Lung (tissue), 11 donors: ENCODE measurements at regions not wholly inside any gene's neighbourhood (a gene's known extent, or its start where the extent isn't known, plus 50 kb on each side); places are given as distances from the start of the nearest gene placed in this dataset.

Experiments
- ATAC-seq: fragments of 200-7000 bp; cut with Tn5 transposase; one replicate; pipeline ENCODE4 v1.9.1; 2020; ENCODE audit warnings: moderate number of reproducible peaks; ENCODE audit not compliant: insufficient read depth, low FRiP score
- DNase-seq, 3 donors: peaks; one replicate each; pipeline ENCODE4 v3.0.0-alpha.2; 2013 to 2017
- H3K27ac ChIP-seq, 2 donors: one replicate each; pipeline ENCODE4 v1.5.1; 2013; ENCODE audit warnings: mild to moderate bottlenecking in 2 of 2, moderate library complexity in 2 of 2, control low read depth in 1 of 2, inconsistent platforms in 1 of 2, low read depth in 1 of 2, low read length in 1 of 2
- H3K27me3 ChIP-seq, 3 donors: one replicate each; pipeline ENCODE4 v1.5.1; 2013; ENCODE audit warnings: low read length in 2 of 3; ENCODE audit not compliant: control insufficient read depth in 3 of 3, insufficient read depth in 3 of 3
- H3K36me3 ChIP-seq, 4 donors: one replicate each; pipeline ENCODE4 v1.5.1; 2013; ENCODE audit warnings: low read length in 4 of 4, mild to moderate bottlenecking in 1 of 4, moderate library complexity in 1 of 4; ENCODE audit not compliant: control insufficient read depth in 4 of 4, insufficient read depth in 4 of 4
- H3K4me1 ChIP-seq, 5 donors: one replicate each; pipeline ENCODE4 v1.5.1; 2013; ENCODE audit warnings: low read length in 5 of 5, mild to moderate bottlenecking in 2 of 5, moderate library complexity in 1 of 5; ENCODE audit not compliant: control insufficient read depth in 5 of 5, insufficient read depth in 5 of 5
- H3K4me3 ChIP-seq: one replicate; pipeline ENCODE4 v1.5.1; 2013; ENCODE audit warnings: mild to moderate bottlenecking, control low read depth, moderate library complexity
- H3K9ac ChIP-seq, 2 donors: one replicate each; pipeline ENCODE4 v1.5.1; 2013; ENCODE audit warnings: low read length in 2 of 2, control low read depth in 1 of 2; ENCODE audit not compliant: insufficient read depth in 1 of 2
- H3K9me3 ChIP-seq, 4 donors: one replicate each; pipeline ENCODE4 v1.5.1; 2013; ENCODE audit warnings: low read length in 3 of 4, mild to moderate bottlenecking in 1 of 4, moderate library complexity in 1 of 4; ENCODE audit not compliant: control insufficient read depth in 4 of 4, insufficient read depth in 3 of 4
- WGBS, 2 donors: extraction: QIAGEN DNeasy Blood & Tissue Kit; methylation state at CpG; one replicate each; pipeline ENCODE4 v1.1.7; 2013; 5-methylcytosine and 5-hydroxymethylcytosine counted together
- TF ChIP-seq, protein P1 (sequence below): IDR thresholded peaks from 2 replicates; pipeline ENCODE4 v1.5.1; 2012; ENCODE audit warnings: mild to moderate bottlenecking; ENCODE audit errors: control extremely low read depth, extremely low read depth
- donor health status: control.
- donor health status: control.
- donor health status: Bipolar disorder and iron deficiency.
- donor health status: healthy.
- donor health status: DM: yes; HTN: yes; CAD: no.

DNA sequence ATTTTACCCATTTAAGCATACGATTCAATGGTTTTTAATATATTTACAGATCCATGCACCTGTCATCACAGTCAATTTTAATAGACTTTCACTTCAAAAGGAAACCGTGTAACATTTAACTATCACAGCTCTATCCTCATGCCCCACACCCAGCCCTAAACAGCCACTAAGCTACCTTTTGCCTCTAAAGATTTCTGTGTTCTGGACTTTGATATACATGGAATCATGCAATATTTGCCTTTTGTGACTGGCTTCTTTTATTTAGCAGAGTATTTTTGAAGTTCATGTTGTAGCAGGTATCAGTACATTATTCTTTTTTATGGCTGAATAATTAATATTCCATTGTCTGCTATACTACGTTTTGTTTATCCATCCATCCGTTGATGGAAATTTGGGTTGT, 50.3 kb upstream of the STX16 start:
- H3K4me1 ChIP-seq, result peaks cover 0 to 43% (median 20%) of the 10 kb centered on the region in 5 donors
- no peak for DNase-seq
- H3K27ac ChIP-seq, result no peak overlapping the region
- H3K4me3 ChIP-seq, result no peak overlapping the region
- ATAC-seq, result no peak
- peaks cover 0 to 4% (median 0%) of the 10 kb centered on the region in 4 donors for H3K9me3 ChIP-seq
- TF ChIP-seq, protein P1, sequence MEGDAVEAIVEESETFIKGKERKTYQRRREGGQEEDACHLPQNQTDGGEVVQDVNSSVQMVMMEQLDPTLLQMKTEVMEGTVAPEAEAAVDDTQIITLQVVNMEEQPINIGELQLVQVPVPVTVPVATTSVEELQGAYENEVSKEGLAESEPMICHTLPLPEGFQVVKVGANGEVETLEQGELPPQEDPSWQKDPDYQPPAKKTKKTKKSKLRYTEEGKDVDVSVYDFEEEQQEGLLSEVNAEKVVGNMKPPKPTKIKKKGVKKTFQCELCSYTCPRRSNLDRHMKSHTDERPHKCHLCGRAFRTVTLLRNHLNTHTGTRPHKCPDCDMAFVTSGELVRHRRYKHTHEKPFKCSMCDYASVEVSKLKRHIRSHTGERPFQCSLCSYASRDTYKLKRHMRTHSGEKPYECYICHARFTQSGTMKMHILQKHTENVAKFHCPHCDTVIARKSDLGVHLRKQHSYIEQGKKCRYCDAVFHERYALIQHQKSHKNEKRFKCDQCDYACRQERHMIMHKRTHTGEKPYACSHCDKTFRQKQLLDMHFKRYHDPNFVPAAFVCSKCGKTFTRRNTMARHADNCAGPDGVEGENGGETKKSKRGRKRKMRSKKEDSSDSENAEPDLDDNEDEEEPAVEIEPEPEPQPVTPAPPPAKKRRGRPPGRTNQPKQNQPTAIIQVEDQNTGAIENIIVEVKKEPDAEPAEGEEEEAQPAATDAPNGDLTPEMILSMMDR, result no peak
- 86 to 92% methylated on average over 4 of the region's 4 CpGs for WGBS, 2 donors
- H3K36me3 ChIP-seq, result no peaks in the 10 kb centered on the region
- no peaks in the 10 kb centered on the region for H3K27me3 ChIP-seq
- H3K9ac ChIP-seq, result no peak overlapping the region

DNA sequence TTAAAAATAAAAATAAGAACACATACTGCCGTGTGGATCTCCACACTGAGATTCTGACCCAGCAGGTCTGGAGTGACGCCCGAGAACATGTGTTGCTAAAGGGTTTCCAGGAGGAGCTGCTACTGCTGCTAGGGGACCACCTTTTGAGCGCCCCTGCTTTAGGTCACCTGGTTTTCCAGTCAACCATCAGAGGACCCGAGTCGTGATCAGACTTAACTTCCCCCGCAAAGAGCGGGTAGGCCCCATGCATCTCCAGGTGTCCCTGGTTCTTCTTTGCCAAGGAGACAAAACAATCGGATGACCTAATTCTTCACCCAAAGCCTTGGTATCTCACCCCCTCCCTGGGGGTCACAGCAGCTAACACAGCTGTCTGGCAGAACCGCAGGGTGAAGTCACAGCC, 51.1 kb upstream of the STX16 start:
- H3K36me3 ChIP-seq, result no peaks in the 10 kb centered on the region
- peaks cover 0 to 36% (median 18%) of the 10 kb centered on the region in 5 donors for H3K4me1 ChIP-seq
- H3K27me3 ChIP-seq, result no peaks in the 10 kb centered on the region
- DNase-seq, result no peak
- H3K27ac ChIP-seq, result no peak overlapping the region
- TF ChIP-seq, protein P1, result no peak
- H3K9me3 ChIP-seq, result peaks cover 0 to 4% (median 0%) of the 10 kb centered on the region in 4 donors
- H3K9ac ChIP-seq, result no peak overlapping the region
- no peak for ATAC-seq
- 92 to 94% methylated on average over 10 of the region's 10 CpGs for WGBS, 2 donors
- no peak overlapping the region for H3K4me3 ChIP-seq

- H3K4me3 ChIP-seq, result no peak overlapping the region
- H3K9ac ChIP-seq, result no peak overlapping the region
- 76 to 78% methylated on average over 6 of the region's 6 CpGs for WGBS, 2 donors
- H3K27ac ChIP-seq, result no peak overlapping the region
- no peaks in the 10 kb centered on the region for H3K36me3 ChIP-seq
- H3K4me1 ChIP-seq, result peaks cover 0 to 33% (median 17%) of the 10 kb centered on the region in 5 donors
- H3K27me3 ChIP-seq, result no peaks in the 10 kb centered on the region
- H3K9me3 ChIP-seq, result peaks cover 0 to 4% (median 0%) of the 10 kb centered on the region in 4 donors
- TF ChIP-seq, protein P1, result no peak
- DNase-seq (peak; percentile 74 to 83 (median 76)), ATAC-seq (no peak)
These were observed 52.7 kb upstream of the STX16 start for GRCh38 chr20:58598211-58599015.
